DOHH2 (cell line): ENCODE measurements at regions not wholly inside any gene's neighbourhood (a gene's known extent, or its start where the extent isn't known, plus 50 kb on each side); places are given as distances from the start of the nearest gene placed in this dataset.

ENCODE experiments used
- H3F3A ChIP-seq: fragments of 200-600 bp; sonication (generic), shearing (Covaris generic); 2 replicates; pipeline ENCODE4 v1.6.0; 2016; ENCODE audit warnings: antibody characterized with exemption, mild to moderate bottlenecking; ENCODE audit not compliant: control insufficient read depth, insufficient read depth
- H3K27ac ChIP-seq: fragments of 200-600 bp; sonication (generic); 2 replicates; pipeline ENCODE4 v1.5.1; 2014; ENCODE audit warnings: low read depth, mild to moderate bottlenecking, low read length, moderate library complexity
- H3K27me3 ChIP-seq: fragments of 200-600 bp; sonication (generic); 2 replicates; pipeline ENCODE4 v1.6.1; 2014; ENCODE audit warnings: mild to moderate bottlenecking, low read length, mixed read lengths; ENCODE audit not compliant: control insufficient read depth
- H3K36me3 ChIP-seq: fragments of 200-600 bp; sonication (generic); 2 replicates; pipeline ENCODE4 v1.6.1; 2014; ENCODE audit warnings: mild to moderate bottlenecking, low read length, moderate library complexity, mixed read lengths; ENCODE audit not compliant: control insufficient read depth
- H3K4me1 ChIP-seq: fragments of 200-600 bp; sonication (generic); 2 replicates; pipeline ENCODE4 v1.6.1; 2014; ENCODE audit warnings: mild to moderate bottlenecking, low read length, mixed read lengths; ENCODE audit not compliant: control insufficient read depth
- H3K4me2 ChIP-seq: fragments of 200-600 bp; sonication (generic); 2 replicates; pipeline ENCODE4 v1.6.0; 2014; ENCODE audit warnings: mild to moderate bottlenecking, low read length, moderate library complexity
- H3K4me3 ChIP-seq: fragments of 200-600 bp; sonication (generic); 2 replicates; pipeline ENCODE4 v1.5.1; 2014; ENCODE audit warnings: mild to moderate bottlenecking, low read length, mixed read lengths
- H3K79me2 ChIP-seq: fragments of 200-600 bp; sonication (generic); 2 replicates; pipeline ENCODE4 v1.6.1; 2014; ENCODE audit warnings: mild to moderate bottlenecking, low read length, mixed read lengths; ENCODE audit not compliant: control insufficient read depth
- H3K9me2 ChIP-seq: fragments of 200-600 bp; sonication (generic); replicated peaks from 2 replicates; pipeline ENCODE4 v1.6.1; 2014; ENCODE audit warnings: mild to moderate bottlenecking, low read length, mixed read lengths; ENCODE audit not compliant: control insufficient read depth
- H3K9me3 ChIP-seq: fragments of 200-600 bp; sonication (generic); 2 replicates; pipeline ENCODE4 v1.6.1; 2014; ENCODE audit warnings: antibody characterized with exemption, low read length, mixed read lengths; ENCODE audit not compliant: control insufficient read depth, insufficient read depth
- H4K20me1 ChIP-seq: fragments of 200-600 bp; sonication (generic); 2 replicates; pipeline ENCODE4 v1.6.0; 2014; ENCODE audit warnings: low read depth, mild to moderate bottlenecking, antibody characterized with exemption, low read length, moderate library complexity; ENCODE audit not compliant: control insufficient read depth, insufficient read depth
- CTCF ChIP-seq: fragments of 200-600 bp; sonication (generic); IDR thresholded peaks from one replicate; pipeline ENCODE4 v1.5.1; 2014; ENCODE audit warnings: antibody characterized with exemption, mild to moderate bottlenecking, low read depth, low read length; ENCODE audit not compliant: poor library complexity, severe bottlenecking
- EZH2phosphoT487 ChIP-seq: fragments of 200-600 bp; sonication (generic); IDR thresholded peaks from 2 replicates; pipeline ENCODE4 v1.6.1; 2017; ENCODE audit warnings: borderline replicate concordance, mild to moderate bottlenecking, antibody characterized with exemption, low read length, moderate library complexity, mixed read lengths

GRCh38 chr1:59137968-59138367 lies 158.9 kb upstream of the FGGY start:
- Histone ChIP-seq H3K27ac (no peak overlapping the region), H3K4me2 (no peak overlapping the region), H3K27me3 (no peaks in the 10 kb centered on the region), H3K9me3 (no peaks in the 10 kb centered on the region), H3K79me2 (no peaks in the 10 kb centered on the region), H3K4me1 (no peaks in the 10 kb centered on the region), H3K9me2 (no peaks in the 10 kb centered on the region), H3F3A (no peaks in the 10 kb centered on the region), H3K4me3 (no peak overlapping the region), H3K36me3 (no peaks in the 10 kb centered on the region), H4K20me1 (no peaks in the 10 kb centered on the region)
- TF ChIP-seq CTCF, result no peak
- TF ChIP-seq EZH2phosphoT487, result no peak

- no peaks in the 10 kb centered on the region for H3F3A ChIP-seq
- no peaks in the 10 kb centered on the region for H4K20me1 ChIP-seq
- H3K79me2 ChIP-seq, result no peaks in the 10 kb centered on the region
- no peaks in the 10 kb centered on the region for H3K27me3 ChIP-seq
- H3K4me2 ChIP-seq, result no peak overlapping the region
- H3K4me1 ChIP-seq, result no peaks in the 10 kb centered on the region
- H3K9me3 ChIP-seq, result no peaks in the 10 kb centered on the region
- no peak overlapping the region for H3K27ac ChIP-seq
- H3K36me3 ChIP-seq, result no peaks in the 10 kb centered on the region
- H3K4me3 ChIP-seq, result no peak overlapping the region
- H3K9me2 ChIP-seq, result no peaks in the 10 kb centered on the region
- no peak for TF ChIP-seq CTCF
- TF ChIP-seq EZH2phosphoT487, result no peak
Observed at GRCh38 chr1:59138402-59138801, 158.5 kb upstream of the FGGY start.

- Histone ChIP-seq H3K9me3 (no peaks in the 10 kb centered on the region), H4K20me1 (no peaks in the 10 kb centered on the region), H3K4me1 (no peaks in the 10 kb centered on the region), H3K27ac (no peak overlapping the region), H3F3A (no peaks in the 10 kb centered on the region), H3K36me3 (no peaks in the 10 kb centered on the region), H3K9me2 (no peaks in the 10 kb centered on the region), H3K4me3 (no peak overlapping the region), H3K4me2 (no peak overlapping the region), H3K79me2 (no peaks in the 10 kb centered on the region), H3K27me3 (no peaks in the 10 kb centered on the region)
- TF ChIP-seq EZH2phosphoT487 (no peak), CTCF (no peak)
Observed at GRCh38 chr1:59139396-59139795, 157.5 kb upstream of the FGGY start.
